NCI-H128 (cell line): ENCODE measurements at regions not wholly inside any gene's neighbourhood (a gene's known extent, or its start where the extent isn't known, plus 50 kb on each side); places are given as distances from the start of the nearest gene placed in this dataset.

ENCODE experiments used
- DNase-seq: peaks from one replicate; lab custom pipeline; 2025; ENCODE audit not compliant: unreplicated experiment; lab: John Stamatoyannopoulos, UW

GRCh38 chr10:118537623-118538022 lies 57.8 kb downstream of the PRLHR start:
- no peak for DNase-seq

GRCh38 chr10:118534136-118534535 lies 61.3 kb downstream of the PRLHR start:
- DNase-seq = no peak

- no peak for DNase-seq
Observed at GRCh38 chr10:118531105-118531852, 64.2 kb downstream of the PRLHR start.

GRCh38 chr10:118528426-118528825 lies 67.0 kb downstream of the PRLHR start:
- no peak for DNase-seq

- no peak for DNase-seq
Observed at GRCh38 chr10:118523775-118524174, 71.7 kb downstream of the PRLHR start.

GRCh38 chr10:118522791-118523498 lies 72.5 kb downstream of the PRLHR start:
- no peak for DNase-seq

GRCh38 chr10:118521415-118522117 lies 73.9 kb downstream of the PRLHR start:
- no peak for DNase-seq

- no peak for DNase-seq
Observed at GRCh38 chr10:118520116-118520742, 75.2 kb downstream of the PRLHR start.

GRCh38 chr10:118518095-118518494 lies 77.4 kb downstream of the PRLHR start:
- DNase-seq = no peak

- DNase-seq = no peak
Observed at GRCh38 chr10:118516716-118517115, 78.7 kb downstream of the PRLHR start.

GRCh38 chr10:118513174-118513573 lies 82.3 kb downstream of the PRLHR start:
- DNase-seq = no peak

GRCh38 chr10:118511711-118512110 lies 83.7 kb downstream of the PRLHR start:
- no peak for DNase-seq

- DNase-seq = no peak
Observed at GRCh38 chr10:118508863-118509262, 86.6 kb downstream of the PRLHR start.

GRCh38 chr10:118508355-118508754 lies 87.1 kb downstream of the PRLHR start:
- no peak for DNase-seq

- DNase-seq = no peak
Observed at GRCh38 chr10:118506671-118507590, 88.5 kb downstream of the PRLHR start.

- no peak for DNase-seq
Observed at GRCh38 chr10:118505363-118505762, 90.1 kb downstream of the PRLHR start.

- no peak for DNase-seq
Observed at GRCh38 chr10:118504467-118505205, 90.8 kb downstream of the PRLHR start.

GRCh38 chr10:118504044-118504443 lies 91.4 kb downstream of the PRLHR start:
- DNase-seq = no peak

GRCh38 chr10:118503192-118503591 lies 92.3 kb downstream of the PRLHR start:
- DNase-seq = no peak
